ENCODE measurements at regions not wholly inside any gene's neighbourhood (a gene's known extent, or its start where the extent isn't known, plus 50 kb on each side); places are given as distances from the start of the nearest gene placed in this dataset.

DNA sequence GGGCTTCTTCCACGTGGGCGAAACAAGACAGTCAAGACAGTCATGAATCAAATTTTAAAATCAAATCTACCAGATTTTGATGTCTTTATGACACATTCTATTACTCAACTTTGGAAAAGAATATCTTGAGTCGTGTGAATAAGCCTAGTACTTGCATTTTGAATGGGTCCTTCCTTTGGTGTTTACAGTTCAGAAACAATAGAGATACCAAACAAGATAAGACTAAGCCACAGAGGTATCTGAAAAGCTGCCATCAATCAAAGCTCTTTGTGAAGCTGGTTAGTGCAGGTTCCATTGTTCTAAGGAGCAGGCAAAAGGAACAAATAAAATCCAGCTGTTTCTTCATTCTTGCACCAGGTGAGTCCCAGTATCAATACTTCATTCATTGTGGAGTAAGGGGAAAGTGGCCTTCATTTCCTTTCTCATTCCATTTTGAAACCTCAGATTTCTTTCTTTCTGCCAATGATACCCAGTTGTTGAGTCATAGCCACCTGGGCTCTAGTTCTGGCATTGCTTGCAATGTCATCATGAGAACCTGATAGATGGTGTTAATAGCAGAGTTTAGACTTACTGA is 151.7 kb upstream of the L3MBTL4 start:
- H3K36me3 ChIP-seq (ENCODE audit: control insufficient read depth, insufficient read depth, low read length), result no peaks in the 10 kb centered on the region
- no peak overlapping the region for H2AFZ ChIP-seq (ENCODE audit: low read depth, low read length)
- FAIRE-seq (no peak), DNase-seq (ENCODE audit: extremely low read depth in 1 of 4, low spot score in 3 of 4) (no peak), ATAC-seq (no peak)
- TF ChIP-seq SRSF9 (IDR thresholded peaks at IDR 0.05; ENCODE audit: borderline replicate concordance, low read depth, low read length), result no peak
- no peak for TF ChIP-seq HDAC2 (IDR thresholded peaks at IDR 0.05)
- no peak for TF ChIP-seq ZMIZ1 (IDR thresholded peaks at IDR 0.05; ENCODE audit: low read depth in 2 of 2, low read length in 2 of 2)
- no peak for TF ChIP-seq ZNF324 (CRISPR knock-in tag; IDR thresholded peaks at IDR 0.05)
- no peak for TF ChIP-seq MYNN (IDR thresholded peaks at IDR 0.05)
- TF ChIP-seq MYNN (CRISPR knock-in tag; IDR thresholded peaks at IDR 0.05), result no peak
- TF ChIP-seq ZNF134 (CRISPR knock-in tag; conservative IDR thresholded peaks at IDR 0.05), result no peak
- no peak for TF ChIP-seq ZBTB5 (IDR thresholded peaks at IDR 0.05)
- TF ChIP-seq ZNF354B (CRISPR knock-in tag; IDR thresholded peaks at IDR 0.05), result no peak
- no peak for TF ChIP-seq HNRNPK (IDR thresholded peaks at IDR 0.05; ENCODE audit: low read depth, low read length, poor library complexity, severe bottlenecking)
- no peak for TF ChIP-seq NFRKB (IDR thresholded peaks at IDR 0.05; ENCODE audit: low read depth)
- no peak for TF ChIP-seq SREBF2 (CRISPR knock-in tag; IDR thresholded peaks at IDR 0.05)
- TF ChIP-seq CTBP1 (IDR thresholded peaks at IDR 0.05; ENCODE audit: borderline replicate concordance), result no peak
- 0% methylated on average over 3 of the region's 3 CpGs for WGBS (ENCODE audit: insufficient coverage, low coverage, missing lambda C conversion rate)
- H4K20me1 ChIP-seq (replicated peaks; ENCODE audit: control insufficient read depth, insufficient read depth, low read length), result no peaks in the 10 kb centered on the region
- 0 out of 5 replicates have a peak, but pooled peaks cover 0 to 4% of the 10 kb centered on the region in 2 experiments for H3K27me3 ChIP-seq (ENCODE audit: control insufficient read depth in 2 of 2, insufficient read depth in 2 of 2, low read length in 2 of 2)
- no peaks in the 10 kb centered on the region for H3K9me3 ChIP-seq (replicated peaks; ENCODE audit: control insufficient read depth, insufficient read depth, low read depth, low read length)
- no TSS peak for BruUV-seq (replicated peaks)
- H3K79me2 ChIP-seq (ENCODE audit: control insufficient read depth, insufficient read depth, low read length), result no peaks in the 10 kb centered on the region
- no peaks in the 10 kb centered on the region for H3K9me1 ChIP-seq (ENCODE audit: control insufficient read depth, insufficient read depth, low read length)
- no peak overlapping the region for H3K9ac ChIP-seq (ENCODE audit: insufficient read depth in 1 of 2, low read depth in 2 of 2, low read length in 2 of 2)
- no peak overlapping the region for H3K4me2 ChIP-seq (ENCODE audit: insufficient read depth, low read length)
- H3K4me3 ChIP-seq, result no peak overlapping the region
- CTCF ChIA-PET (ENCODE audit: low intra/inter-chr PET ratio), result no interaction called here
- H3K4me1 ChIP-seq (replicated peaks in 1 of 2; ENCODE audit: control insufficient read depth in 2 of 2, insufficient read depth in 2 of 2, low read length in 2 of 2), result no peaks in the 10 kb centered on the region; a peak in 1 of 5 replicates
- in situ Hi-C loops (cut with MboI) (no loop called here), intact Hi-C loops (cut with micrococcal nuclease) (no loop called here)
- POLR2A ChIA-PET, result interaction anchor here (0.6 kb wide), 1 partner anchor 14 kb away, joined by 5 read pairs; no protein-coding TSS in a partner anchor
- H3K27ac ChIP-seq (ENCODE audit: extremely low read depth, low read depth, low read length), result no peak overlapping the region
